ENCODE measurements at regions not wholly inside any gene's neighbourhood (a gene's known extent, or its start where the extent isn't known, plus 50 kb on each side); places are given as distances from the start of the nearest gene placed in this dataset.
"Not testable (repeated sequence)": the region's sequence is repeated elsewhere in the genome, so short reads cannot be mapped to it uniquely, and the experiment has no call there.

- no peak for TF ChIP-seq RXRA (IDR thresholded peaks at IDR 0.05)
- TF ChIP-seq CTCF (IDR thresholded peaks at IDR 0.05; ENCODE audit: low read depth, low read length, missing input control), result no peak
- no peak for TF ChIP-seq ATF3 (IDR thresholded peaks at IDR 0.05)
- no peak for TF ChIP-seq MAX (IDR thresholded peaks at IDR 0.05)
- no peak for TF ChIP-seq NR2F2 (IDR thresholded peaks at IDR 0.05)
- TF ChIP-seq YY1 (IDR thresholded peaks at IDR 0.05), result no peak
- TF ChIP-seq SP1 (IDR thresholded peaks at IDR 0.05), result no peak
- TF ChIP-seq JUND (IDR thresholded peaks at IDR 0.05), result no peak
- TF ChIP-seq REST (IDR thresholded peaks at IDR 0.05), result no peak
- TF ChIP-seq FOXA1 (IDR thresholded peaks at IDR 0.05), result no peak
- no peak for TF ChIP-seq FOXA2 (IDR thresholded peaks at IDR 0.05)
- TF ChIP-seq EGR1 (IDR thresholded peaks at IDR 0.05; ENCODE audit: low read depth in 2 of 2), result no peak
- TF ChIP-seq RAD21 (IDR thresholded peaks at IDR 0.05), result no peak
- TF ChIP-seq HNF4G (IDR thresholded peaks at IDR 0.05), result no peak
- Histone ChIP-seq H3K27ac (ENCODE audit: low read depth in 1 of 2, low read length in 2 of 2) (no peak overlapping the region), H3K36me3 (ENCODE audit: control insufficient read depth in 4 of 4, insufficient read depth in 3 of 4, low read depth in 1 of 4, low read length in 3 of 4) (peaks cover 0 to 3% (median 0%) of the 10 kb centered on the region in 4 donors), H3K27me3 (ENCODE audit: control insufficient read depth in 4 of 4, insufficient read depth in 4 of 4, low read length in 3 of 4) (no peaks in the 10 kb centered on the region), H3K4me1 (ENCODE audit: control insufficient read depth in 4 of 4, insufficient read depth in 4 of 4, low read length in 3 of 4) (no peaks in the 10 kb centered on the region), H3K4me3 (ENCODE audit: low read depth in 1 of 3, low read length in 3 of 3) (no peak overlapping the region), H3K9me3 (ENCODE audit: control insufficient read depth in 4 of 4, low read length in 3 of 4) (peaks cover 0 to 5% (median under 1%) of the 10 kb centered on the region in 4 donors), H3K9ac (ENCODE audit: low read depth in 1 of 2, low read length in 2 of 2) (no peak overlapping the region)
- no peak for DNase-seq (ENCODE audit: low spot score)
- WGBS, result 97% methylated on average over 2 of the region's 2 CpGs
Measured at GRCh38 chr7:46264646-46265045, 343.6 kb upstream of the IGFBP3 start.

- not testable (repeated sequence) for H3K9me3 ChIP-seq (ENCODE audit: control insufficient read depth in 4 of 4, low read length in 3 of 4); H3K36me3 ChIP-seq (ENCODE audit: control insufficient read depth in 4 of 4, insufficient read depth in 3 of 4, low read depth in 1 of 4, low read length in 3 of 4); H3K27me3 ChIP-seq (ENCODE audit: control insufficient read depth in 4 of 4, insufficient read depth in 4 of 4, low read length in 3 of 4); H3K9ac ChIP-seq (ENCODE audit: low read depth in 1 of 2, low read length in 2 of 2); H3K4me1 ChIP-seq (ENCODE audit: control insufficient read depth in 4 of 4, insufficient read depth in 4 of 4, low read length in 3 of 4); DNase-seq (ENCODE audit: low spot score); H3K4me3 ChIP-seq (ENCODE audit: low read depth in 1 of 3, low read length in 3 of 3); H3K27ac ChIP-seq (ENCODE audit: low read depth in 1 of 2, low read length in 2 of 2)
- WGBS, result 94% methylated on average over 9 of the region's 9 CpGs
Measured at GRCh38 chr7:46261638-46262037, 340.6 kb upstream of the IGFBP3 start.

GRCh38 chr7:46259947-46260346, 338.9 kb upstream of the IGFBP3 start:
- DNase-seq (ENCODE audit: low spot score), result no peak
- H3K9me3 ChIP-seq (ENCODE audit: control insufficient read depth in 4 of 4, low read length in 3 of 4), result peaks cover 0 to 5% (median under 1%) of the 10 kb centered on the region in 4 donors
- H3K9ac ChIP-seq (ENCODE audit: low read depth in 1 of 2, low read length in 2 of 2), result no peak overlapping the region
- H3K36me3 ChIP-seq (ENCODE audit: control insufficient read depth in 4 of 4, insufficient read depth in 3 of 4, low read depth in 1 of 4, low read length in 3 of 4), result peaks cover 0 to 3% (median 0%) of the 10 kb centered on the region in 4 donors
- no peak overlapping the region for H3K27ac ChIP-seq (ENCODE audit: low read depth in 1 of 2, low read length in 2 of 2)
- TF ChIP-seq GABPA (IDR thresholded peaks at IDR 0.05 in 1 of 2, conservative IDR thresholded peaks at IDR 0.05 in 1 of 2) (no peak), FOXA2 (IDR thresholded peaks at IDR 0.05) (no peak)
- 77% methylated on average over 1 of the region's 1 CpG for WGBS
- no peaks in the 10 kb centered on the region for H3K27me3 ChIP-seq (ENCODE audit: control insufficient read depth in 4 of 4, insufficient read depth in 4 of 4, low read length in 3 of 4)
- no peak overlapping the region for H3K4me3 ChIP-seq (ENCODE audit: low read depth in 1 of 3, low read length in 3 of 3)
- H3K4me1 ChIP-seq (ENCODE audit: control insufficient read depth in 4 of 4, insufficient read depth in 4 of 4, low read length in 3 of 4), result no peaks in the 10 kb centered on the region

All from liver (tissue), 8 donors.